Uterus (tissue), 2 donors: ENCODE measurements at regions not wholly inside any gene's neighbourhood (a gene's known extent, or its start where the extent isn't known, plus 50 kb on each side); places are given as distances from the start of the nearest gene placed in this dataset.
"Not testable (repeated sequence)": the region's sequence is repeated elsewhere in the genome, so short reads cannot be mapped to it uniquely, and the experiment has no call there.

Experiments used
- CTCF ChIP-seq, 4 experiments: fragments of 200-600 bp in 2 of 4; fragments of 450-650 bp in 2 of 4; sonication (generic) in 2 of 4; IDR thresholded peaks; one replicate each; pipeline ENCODE4 v1.5.1; 2016 to 2019; ENCODE audit warnings: antibody characterized with exemption in 4 of 4, mild to moderate bottlenecking in 2 of 4, moderate library complexity in 1 of 4
- POLR2A ChIP-seq, 2 donors: fragments of 450-650 bp; IDR thresholded peaks; one replicate each; pipeline ENCODE4 v1.6.1; 2016; ENCODE audit warnings: antibody characterized with exemption in 2 of 2, mild to moderate bottlenecking in 1 of 2, moderate library complexity in 1 of 2

- TF ChIP-seq CTCF, POLR2A (IDR thresholded peaks at IDR 0.05): not testable (repeated sequence)
Observed at GRCh38 chr4:131496211-131496610, 1652.9 kb upstream of the PCDH10 start.
